Kidney (tissue), 13 donors: ENCODE measurements at regions not wholly inside any gene's neighbourhood (a gene's known extent, or its start where the extent isn't known, plus 50 kb on each side); places are given as distances from the start of the nearest gene placed in this dataset.

Source experiments
- DNase-seq, 5 donors: peaks; one replicate each; pipeline ENCODE4 v3.0.0-alpha.2; 2013 to 2020
- FAIRE-seq: peaks from 2 replicates; lab custom pipeline; 2012; peaks lifted over from hg19 to GRCh38; lab: Jason Lieb, UNC
- H3K27ac ChIP-seq, 2 donors: one replicate each; pipeline ENCODE4 v1.7.0; 2013; ENCODE audit warnings: low read depth in 2 of 2, low read length in 2 of 2, inconsistent platforms in 1 of 2
- H3K27me3 ChIP-seq: one replicate; pipeline ENCODE4 v1.7.1; 2013; ENCODE audit warnings: low read length, inconsistent platforms; ENCODE audit not compliant: control insufficient read depth, insufficient read depth
- H3K36me3 ChIP-seq, 3 donors: one replicate each; pipeline versions ENCODE4 v1.7.0 to v1.7.1; 2013; ENCODE audit warnings: low read length in 3 of 3, control low read depth in 1 of 3, inconsistent platforms in 1 of 3; ENCODE audit not compliant: insufficient read depth in 3 of 3, control insufficient read depth in 2 of 3
- H3K4me1 ChIP-seq, 3 donors: one replicate each; pipeline versions ENCODE4 v1.7.0 to v1.7.1; 2013; ENCODE audit warnings: low read length in 3 of 3, inconsistent platforms in 1 of 3, low read depth in 1 of 3; ENCODE audit not compliant: control insufficient read depth in 2 of 3, insufficient read depth in 2 of 3
- H3K4me3 ChIP-seq, 3 donors: one replicate each; pipeline versions ENCODE4 v1.7.0 to v1.8.1; 2013; ENCODE audit warnings: low read length in 3 of 3, control low read depth in 1 of 3, inconsistent platforms in 1 of 3
- H3K9ac ChIP-seq, 3 donors: one replicate each; pipeline versions ENCODE4 v1.7.0 to v1.7.1; 2013; ENCODE audit warnings: low read length in 3 of 3, control low read depth in 1 of 3, inconsistent platforms in 1 of 3
- H3K9me3 ChIP-seq, 3 donors: one replicate each; pipeline versions ENCODE4 v1.7.0 to v1.7.1; 2013; ENCODE audit warnings: low read length in 3 of 3, control low read depth in 1 of 3, inconsistent platforms in 1 of 3; ENCODE audit not compliant: control insufficient read depth in 2 of 3, insufficient read depth in 1 of 3
- CTCF ChIP-seq: IDR thresholded peaks from 3 replicates; pipeline ENCODE4 v1.5.1; 2012; ENCODE audit warnings: mild to moderate bottlenecking, moderate library complexity, borderline replicate concordance; ENCODE audit not compliant: insufficient read depth; ENCODE audit errors: extremely low read depth
- intact Hi-C: fragments of 100-400 bp; cut with DNase I; formaldehyde crosslinking; loops from one replicate; pipeline ENCODE4 v1.11.1; 2022
- donor health status: control.
- donor health status: control.
- donor health status: control.
- donor health status: control.
- donor health status: control.
- donor health status: DM: yes; HTN: yes; CAD: no.
- donor health status: Normal renal cell carcinoma (clear cell type).

- FAIRE-seq (no peak), DNase-seq (peak in 2 of 5 donors; percentile 6 to 41)
- TF ChIP-seq CTCF = no peak
These were observed 315.2 kb downstream of the PCDH10 start for GRCh38 chr4:133464311-133464710.

GRCh38 chr4:133452678-133453077, 303.6 kb downstream of the PCDH10 start:
- intact Hi-C loops = no loop called here
- no peak for FAIRE-seq
- no peaks in the 10 kb centered on the region for H3K9me3 ChIP-seq
- no peak overlapping the region for H3K27ac ChIP-seq
- no peaks in the 10 kb centered on the region for H3K27me3 ChIP-seq
- no peak overlapping the region for H3K9ac ChIP-seq
- no peaks in the 10 kb centered on the region for H3K4me1 ChIP-seq
- no peak overlapping the region for H3K4me3 ChIP-seq
- no peaks in the 10 kb centered on the region for H3K36me3 ChIP-seq
- no peak for TF ChIP-seq CTCF
- DNase-seq = no peak

More at GRCh38 chr4:133464311-133464710, 315.2 kb downstream of the PCDH10 start:
- Histone ChIP-seq H3K27ac (no peak overlapping the region), H3K27me3 (no peaks in the 10 kb centered on the region), H3K9me3 (no peaks in the 10 kb centered on the region), H3K4me1 (no peaks in the 10 kb centered on the region), H3K4me3 (no peak overlapping the region), H3K36me3 (no peaks in the 10 kb centered on the region), H3K9ac (no peak overlapping the region)
- intact Hi-C loops = no loop called here

GRCh38 chr4:133450813-133451212, 301.7 kb downstream of the PCDH10 start:
- no peak for TF ChIP-seq CTCF
- no peak overlapping the region for H3K27ac ChIP-seq

GRCh38 chr4:133440404-133440803, 291.3 kb downstream of the PCDH10 start:
- DNase-seq = no peak
- no peak for TF ChIP-seq CTCF
- H3K9me3 ChIP-seq = no peaks in the 10 kb centered on the region
- no peak overlapping the region for H3K9ac ChIP-seq
- intact Hi-C loops = no loop called here
- FAIRE-seq = no peak
- H3K27me3 ChIP-seq = no peaks in the 10 kb centered on the region
- no peak overlapping the region for H3K27ac ChIP-seq
- no peaks in the 10 kb centered on the region for H3K36me3 ChIP-seq
- H3K4me3 ChIP-seq = no peak overlapping the region
- no peaks in the 10 kb centered on the region for H3K4me1 ChIP-seq

More at GRCh38 chr4:133450813-133451212, 301.7 kb downstream of the PCDH10 start:
- no peak for FAIRE-seq
- DNase-seq = peak in 1 of 5 donors; percentile 56
- intact Hi-C loops = no loop called here
- Histone ChIP-seq H3K27me3 (no peaks in the 10 kb centered on the region), H3K9me3 (no peaks in the 10 kb centered on the region), H3K9ac (no peak overlapping the region), H3K4me3 (no peak overlapping the region), H3K36me3 (no peaks in the 10 kb centered on the region), H3K4me1 (no peaks in the 10 kb centered on the region)
